WTC11 (cell line): ENCODE measurements at regions not wholly inside any gene's neighbourhood (a gene's known extent, or its start where the extent isn't known, plus 50 kb on each side); places are given as distances from the start of the nearest gene placed in this dataset.

ENCODE experiments used
- ATAC-seq: fragments of 200-7000 bp; cut with Tn5 transposase; 2 replicates; pipeline ENCODE4 v1.10.0; 2021; ENCODE audit warnings: mild to moderate bottlenecking, moderate library complexity
- CTCF ChIA-PET: fragments of 300-600 bp; sonication (Branson Sonifier 250); formaldehyde crosslinking; loops from one replicate; lab custom pipeline; 2021; ENCODE audit warnings: antibody characterized with exemption; lab: Charles Lee
- POLR2A ChIA-PET: fragments of 350-600 bp; sonication (Branson Sonifier 250); formaldehyde crosslinking; loops from one replicate; lab custom pipeline; 2021; ENCODE audit warnings: antibody characterized with exemption; lab: Charles Lee
- DNase-seq: peaks from one replicate; pipeline ENCODE4 v3.0.0; 2021; ENCODE audit warnings: low spot score
- H3K27ac Mint-ChIP-seq: 2 replicates; pipeline ENCODE4 v1.8.0; 2021; ENCODE audit warnings: mixed read lengths
- H3K27me3 Mint-ChIP-seq: 2 replicates; pipeline ENCODE4 v1.8.0; 2021; ENCODE audit warnings: low read depth, mild to moderate bottlenecking, moderate library complexity, mixed read lengths
- H3K36me3 Mint-ChIP-seq: 2 replicates; pipeline ENCODE4 v1.8.0; 2021; ENCODE audit warnings: mixed read lengths
- H3K4me1 Mint-ChIP-seq: 2 replicates; pipeline ENCODE4 v1.8.0; 2022; ENCODE audit warnings: mixed read lengths
- H3K4me3 Mint-ChIP-seq: 2 replicates; pipeline ENCODE4 v1.8.0; 2021; ENCODE audit warnings: mild to moderate bottlenecking, moderate library complexity, mixed read lengths
- H3K9me3 Mint-ChIP-seq: 2 replicates; pipeline ENCODE4 v1.8.0; 2021; ENCODE audit warnings: mixed read lengths
- CDX4 ChIP-seq: fragments of 250-450 bp; sonication (Bioruptor Pico); IDR thresholded peaks from 2 replicates; pipeline ENCODE4 v1.9.0; 2021; ENCODE audit warnings: moderate library complexity, mild to moderate bottlenecking, inconsistent platforms, borderline replicate concordance
- CTCF ChIP-seq: fragments of 200-600 bp; IDR thresholded peaks from 2 replicates; pipeline ENCODE4 v1.8.0; 2022; ENCODE audit warnings: antibody characterized with exemption
- E2F4 ChIP-seq: sonication (generic); formaldehyde crosslinking; IDR thresholded peaks from 2 replicates; pipeline ENCODE4 v1.8.1; 2022; ENCODE audit warnings: low read depth, mild to moderate bottlenecking, moderate library complexity, missing genetic modification reagents, borderline replicate concordance
- ELF4 ChIP-seq: sonication (generic); formaldehyde crosslinking; IDR thresholded peaks from 2 replicates; pipeline ENCODE4 v1.8.1; 2022; ENCODE audit warnings: low read depth, mild to moderate bottlenecking, moderate library complexity, missing genetic modification reagents
- FOXP4 ChIP-seq: sonication (generic); formaldehyde crosslinking; IDR thresholded peaks from 2 replicates; pipeline ENCODE4 v1.8.0; 2022; ENCODE audit warnings: mild to moderate bottlenecking, missing genetic modification reagents
- GABPB1 ChIP-seq: sonication (generic); formaldehyde crosslinking; IDR thresholded peaks from 2 replicates; pipeline ENCODE4 v1.8.1; 2023; ENCODE audit warnings: mild to moderate bottlenecking, missing genetic modification reagents
- GRHL2 ChIP-seq: fragments of 250-450 bp; sonication (Bioruptor Pico); IDR thresholded peaks from 2 replicates; pipeline ENCODE4 v1.8.0; 2022; ENCODE audit warnings: mild to moderate bottlenecking, moderate library complexity; ENCODE audit not compliant: insufficient replicate concordance, severe bottlenecking
- MLX ChIP-seq: sonication (generic); formaldehyde crosslinking; IDR thresholded peaks from 2 replicates; pipeline ENCODE4 v1.8.1; 2023; ENCODE audit warnings: mild to moderate bottlenecking, missing genetic modification reagents, moderate library complexity
- NR1H2 ChIP-seq: sonication (generic); formaldehyde crosslinking; IDR thresholded peaks from 2 replicates; pipeline ENCODE4 v1.9.0; 2021; ENCODE audit warnings: mild to moderate bottlenecking, moderate library complexity, missing genetic modification reagents
- NR2C2 ChIP-seq: sonication (generic); formaldehyde crosslinking; IDR thresholded peaks from 2 replicates; pipeline ENCODE4 v1.8.0; 2022; ENCODE audit warnings: mild to moderate bottlenecking, missing genetic modification reagents
- PRDM15 ChIP-seq: sonication (generic); formaldehyde crosslinking; IDR thresholded peaks from 2 replicates; pipeline ENCODE4 v1.8.0; 2022; ENCODE audit warnings: missing genetic modification reagents
- USF1 ChIP-seq: sonication (generic); formaldehyde crosslinking; IDR thresholded peaks from 2 replicates; pipeline ENCODE4 v1.8.0; 2022; ENCODE audit warnings: mild to moderate bottlenecking, missing genetic modification reagents
- ZNF512 ChIP-seq: sonication (generic); formaldehyde crosslinking; IDR thresholded peaks from 2 replicates; pipeline ENCODE4 v1.8.1; 2022; ENCODE audit warnings: missing genetic modification reagents, borderline replicate concordance

GRCh38 chr2:82411071-82411470 lies 2048.0 kb downstream of the SUCLG1 start (continued):
- TF ChIP-seq GABPB1: no peak
- no peak for TF ChIP-seq NR1H2 (CRISPR knock-in tag)
- no peak for TF ChIP-seq CDX4 (CRISPR knock-in tag)
- no peak for TF ChIP-seq GRHL2 (CRISPR knock-in tag)

- Mint-ChIP-seq H3K9me3 (no peaks in the 10 kb centered on the region), H3K4me1 (peaks cover 20% of the 10 kb centered on the region), H3K4me3 (no peak overlapping the region), H3K36me3 (no peaks in the 10 kb centered on the region), H3K27me3 (no peaks in the 10 kb centered on the region)
- peak; percentile 76 for ATAC-seq
- POLR2A ChIA-PET: no interaction called here
- CTCF ChIA-PET: no interaction called here
- TF ChIP-seq USF1: no peak
- TF ChIP-seq ZNF512: no peak
- TF ChIP-seq PRDM15: no peak
- TF ChIP-seq E2F4 (CRISPR knock-in tag): no peak
- TF ChIP-seq CTCF: no peak
- no peak for TF ChIP-seq NR2C2
- no peak for TF ChIP-seq ELF4 (CRISPR knock-in tag)
- TF ChIP-seq, all 79 proteins: peak for 0
- no peak for DNase-seq
- no peak overlapping the region for H3K27ac Mint-ChIP-seq
These were observed 2063.5 kb downstream of the SUCLG1 start for GRCh38 chr2:82395531-82395930.

- CTCF ChIA-PET: no interaction called here
- H3K36me3 Mint-ChIP-seq: peaks cover 2% of the 10 kb centered on the region; the same call in 1 of the 2 replicates
- no peaks in the 10 kb centered on the region for H3K27me3 Mint-ChIP-seq
- ATAC-seq: no peak
- TF ChIP-seq FOXP4 (CRISPR knock-in tag): no peak
- TF ChIP-seq MLX: no peak
- no peak overlapping the region for H3K27ac Mint-ChIP-seq
- no peak for DNase-seq
- H3K4me1 Mint-ChIP-seq: peaks cover 13% of the 10 kb centered on the region
- POLR2A ChIA-PET: no interaction called here
- peaks cover 7% of the 10 kb centered on the region for H3K9me3 Mint-ChIP-seq
- H3K4me3 Mint-ChIP-seq: no peak overlapping the region
These were observed 2067.7 kb downstream of the SUCLG1 start for GRCh38 chr2:82391386-82391785.
